ENCODE measurements at regions not wholly inside any gene's neighbourhood (a gene's known extent, or its start where the extent isn't known, plus 50 kb on each side); places are given as distances from the start of the nearest gene placed in this dataset.
"Not testable (repeated sequence)": the region's sequence is repeated elsewhere in the genome, so short reads cannot be mapped to it uniquely, and the experiment has no call there.

- H3K27me3 ChIP-seq: no peaks in the 10 kb centered on the region
- no peaks in the 10 kb centered on the region for H3K36me3 ChIP-seq
- H3K4me1 ChIP-seq: no peaks in the 10 kb centered on the region
- no peaks in the 10 kb centered on the region for H3K9me3 ChIP-seq
- DNase-seq: no peak
- no peak for TF ChIP-seq CTCF (IDR thresholded peaks at IDR 0.05; ENCODE audit: low read depth, low read length)
- no peak overlapping the region for H3K4me3 ChIP-seq (ENCODE audit: low read depth, low read length)
Measured at GRCh38 chr3:75193797-75194196, 470.3 kb upstream of the FRG2C start.

- DNase-seq; H3K4me3 ChIP-seq (ENCODE audit: low read depth, low read length); H3K4me1 ChIP-seq: not testable (repeated sequence)
Measured at GRCh38 chr3:75214332-75214731, 449.8 kb upstream of the FRG2C start.

GRCh38 chr3:75218577-75218976 lies 445.6 kb upstream of the FRG2C start:
- Histone ChIP-seq H3K4me1 (no peaks in the 10 kb centered on the region), H3K4me3 (ENCODE audit: low read depth, low read length) (no peak overlapping the region), H3K27me3 (no peaks in the 10 kb centered on the region), H3K36me3 (no peaks in the 10 kb centered on the region), H3K9me3 (no peaks in the 10 kb centered on the region)
- TF ChIP-seq CTCF (IDR thresholded peaks at IDR 0.05; ENCODE audit: low read depth, low read length): no peak
- DNase-seq: no peak

More at GRCh38 chr3:75214332-75214731, 449.8 kb upstream of the FRG2C start:
- not testable (repeated sequence) for H3K27me3 ChIP-seq, H3K36me3 ChIP-seq, H3K9me3 ChIP-seq

GRCh38 chr3:75220932-75221331 lies 443.2 kb upstream of the FRG2C start:
- no peak for DNase-seq
- H3K4me1 ChIP-seq: no peaks in the 10 kb centered on the region
- H3K9me3 ChIP-seq: no peaks in the 10 kb centered on the region
- H3K27me3 ChIP-seq: no peaks in the 10 kb centered on the region
- H3K36me3 ChIP-seq: no peaks in the 10 kb centered on the region
- no peak overlapping the region for H3K4me3 ChIP-seq (ENCODE audit: low read depth, low read length)
- no peak for TF ChIP-seq CTCF (IDR thresholded peaks at IDR 0.05; ENCODE audit: low read depth, low read length)

- Histone ChIP-seq H3K9me3 (no peaks in the 10 kb centered on the region), H3K4me1 (no peaks in the 10 kb centered on the region), H3K36me3 (no peaks in the 10 kb centered on the region), H3K4me3 (ENCODE audit: low read depth, low read length) (no peak overlapping the region), H3K27me3 (no peaks in the 10 kb centered on the region)
- TF ChIP-seq CTCF (IDR thresholded peaks at IDR 0.05; ENCODE audit: low read depth, low read length): no peak
- DNase-seq: no peak
Measured at GRCh38 chr3:75224412-75224811, 439.7 kb upstream of the FRG2C start.

GRCh38 chr3:75232216-75232615 lies 431.9 kb upstream of the FRG2C start:
- H3K4me3 ChIP-seq (ENCODE audit: low read depth, low read length): no peak overlapping the region
- H3K4me1 ChIP-seq: no peaks in the 10 kb centered on the region
- no peaks in the 10 kb centered on the region for H3K36me3 ChIP-seq
- H3K27me3 ChIP-seq: no peaks in the 10 kb centered on the region
- no peak for DNase-seq
- no peaks in the 10 kb centered on the region for H3K9me3 ChIP-seq
- no peak for TF ChIP-seq CTCF (IDR thresholded peaks at IDR 0.05; ENCODE audit: low read depth, low read length)

- Histone ChIP-seq H3K36me3 (no peaks in the 10 kb centered on the region), H3K27me3 (no peaks in the 10 kb centered on the region), H3K4me3 (ENCODE audit: low read depth, low read length) (no peak overlapping the region), H3K9me3 (no peaks in the 10 kb centered on the region), H3K4me1 (no peaks in the 10 kb centered on the region)
- DNase-seq: no peak
- TF ChIP-seq CTCF (IDR thresholded peaks at IDR 0.05; ENCODE audit: low read depth, low read length): no peak
Measured at GRCh38 chr3:75235631-75236030, 428.5 kb upstream of the FRG2C start.
